ENCODE measurements at regions not wholly inside any gene's neighbourhood (a gene's known extent, or its start where the extent isn't known, plus 50 kb on each side); places are given as distances from the start of the nearest gene placed in this dataset.

- TF ChIP-seq CTCF (IDR thresholded peaks at IDR 0.05) (no peak), POLR2AphosphoS5 (IDR thresholded peaks at IDR 0.05) (no peak), POLR2A (IDR thresholded peaks at IDR 0.05) (no peak)
Measured at GRCh38 chr3:139136469-139137202, 91.9 kb upstream of the PRR23C start.
